HCT116 (cell line): ENCODE measurements at regions not wholly inside any gene's neighbourhood (a gene's known extent, or its start where the extent isn't known, plus 50 kb on each side); places are given as distances from the start of the nearest gene placed in this dataset.

Source experiments
- ATAC-seq: fragments of 200-7000 bp; cut with Tn5 transposase; 2 replicates; pipeline ENCODE4 v1.9.1; 2020; ENCODE audit warnings: mild to moderate bottlenecking, moderate library complexity
- BruUV-seq: library from RNA; stranded (reverse); fragments of 400-500 nt; replicated peaks from 2 replicates; lab custom pipeline; 2021; lab: Mats Ljungman, UMichigan
- CTCF ChIA-PET: fragments of 300-600 bp; sonication (Branson Sonifier 250); formaldehyde crosslinking; loops from one replicate; lab custom pipeline; 2021; ENCODE audit warnings: antibody characterized with exemption; lab: Charles Lee
- POLR2A ChIA-PET: fragments of 300-600, 350-600 bp; sonication (Branson Sonifier 250); formaldehyde crosslinking; loops from one replicate; lab custom pipeline; 2021; ENCODE audit warnings: antibody characterized with exemption; lab: Charles Lee
- RAD21 ChIA-PET, 2 experiments: fragments of 300-600 bp; sonication (Branson Sonifier 250); formaldehyde crosslinking; loops; one replicate each; lab custom pipeline; 2023; ENCODE audit warnings: low total read pairs in 2 of 2; ENCODE audit not compliant: uncharacterized antibody in 2 of 2, unreplicated experiment in 2 of 2, low non-redundant PET in 1 of 2; lab: Charles Lee
- DNase-seq: peaks from one replicate; pipeline ENCODE4 v3.0.0-alpha.2; 2010; ENCODE audit warnings: low read depth, low spot score
- H2AFZ ChIP-seq: fragments of 200-600 bp; shearing (Covaris generic), sonication (generic); 2 replicates; pipeline ENCODE4 v1.6.1; 2017; ENCODE audit warnings: low read depth, mixed run types, mixed read lengths, antibody characterized with exemption, low read length; ENCODE audit not compliant: poor library complexity, severe bottlenecking
- H3K27ac ChIP-seq: 2 replicates; pipeline ENCODE4 v1.5.1; 2012; ENCODE audit warnings: low read depth, low read length
- H3K27me3 ChIP-seq: fragments of 200-600 bp; sonication (generic); 2 replicates; pipeline ENCODE4 v1.6.1; 2016; ENCODE audit warnings: mixed run types, low read length, mixed read lengths; ENCODE audit not compliant: insufficient read depth
- H3K36me3 ChIP-seq, 2 experiments: fragments of 200-500 bp in 1 of 2; fragments of 200-600 bp in 1 of 2; sonication (Bioruptor generic) in 1 of 2; sonication (generic) in 1 of 2; 2 replicates each; pipeline versions ENCODE4 v1.5.1 to v1.6.1; 2014 to 2016; ENCODE audit warnings: low read length in 2 of 2, inconsistent platforms in 1 of 2, mixed read lengths in 1 of 2, mixed run types in 1 of 2; ENCODE audit not compliant: insufficient read depth in 2 of 2, control insufficient read depth in 1 of 2
- H3K4me1 ChIP-seq, 2 experiments: fragments of 200-600 bp in 1 of 2; sonication (generic) in 1 of 2; 2 replicates each; pipeline versions ENCODE4 v1.5.1 to v1.6.1; 2012 to 2017; ENCODE audit warnings: low read length in 2 of 2, inconsistent platforms in 1 of 2, mild to moderate bottlenecking in 1 of 2, mixed read lengths in 1 of 2, mixed run types in 1 of 2, moderate library complexity in 1 of 2; ENCODE audit not compliant: insufficient read depth in 2 of 2, control insufficient read depth in 1 of 2
- H3K4me2 ChIP-seq: fragments of 200-600 bp; sonication (generic); 2 replicates; pipeline ENCODE4 v1.6.1; 2017; ENCODE audit warnings: mixed run types, low read length, mixed read lengths
- H3K4me3 ChIP-seq, 2 experiments: fragments of 200-600 bp in 1 of 2; sonication (generic) in 1 of 2; replicated peaks in 1 of 2; 2 replicates each; pipeline ENCODE4 v1.5.1; 2011 to 2016; ENCODE audit warnings: low read length in 2 of 2, control low read depth in 1 of 2, low read depth in 1 of 2, mild to moderate bottlenecking in 1 of 2, mixed read lengths in 1 of 2, mixed run types in 1 of 2
- H3K79me2 ChIP-seq: fragments of 200-600 bp; sonication (generic); 2 replicates; pipeline ENCODE4 v1.6.1; 2017; ENCODE audit warnings: mild to moderate bottlenecking, mixed run types, low read length, moderate library complexity, mixed read lengths; ENCODE audit not compliant: insufficient read depth
- H3K9ac ChIP-seq: fragments of 200-600 bp; sonication (generic); 2 replicates; pipeline ENCODE4 v1.6.1; 2016; ENCODE audit warnings: low read length, mixed read lengths
- H3K9me2 ChIP-seq: fragments of 200-600 bp; sonication (generic), shearing (Covaris generic); 2 replicates; pipeline ENCODE4 v1.6.1; 2017; ENCODE audit warnings: mixed run types, mild to moderate bottlenecking, moderate library complexity; ENCODE audit not compliant: insufficient read depth
- H3K9me3 ChIP-seq, 2 experiments: fragments of 200-500 bp in 1 of 2; fragments of 200-600 bp in 1 of 2; sonication (Bioruptor generic) in 1 of 2; sonication (generic) in 1 of 2; 2 replicates each; pipeline ENCODE4 v1.6.1; 2014 to 2017; ENCODE audit warnings: low read length in 2 of 2, mixed read lengths in 2 of 2, inconsistent platforms in 1 of 2, low read depth in 1 of 2, mild to moderate bottlenecking in 1 of 2, mixed run types in 1 of 2, moderate library complexity in 1 of 2; ENCODE audit not compliant: control insufficient read depth in 1 of 2, insufficient read depth in 1 of 2
- H4K20me1 ChIP-seq: fragments of 200-600 bp; sonication (generic), shearing (Covaris generic); 2 replicates; pipeline ENCODE4 v1.6.1; 2017; ENCODE audit warnings: mixed run types, mild to moderate bottlenecking, moderate library complexity; ENCODE audit not compliant: insufficient read depth
- ATF3 ChIP-seq: IDR thresholded peaks from 2 replicates; pipeline ENCODE4 v1.6.1; 2012
- CBX3 ChIP-seq: IDR thresholded peaks from 2 replicates; pipeline ENCODE4 v1.6.1; 2012; ENCODE audit warnings: low read depth
- CTCF ChIP-seq, 3 experiments: fragments of 200-600 bp in 1 of 3; sonication (generic) in 1 of 3; IDR thresholded peaks in 2 of 3; conservative IDR thresholded peaks in 1 of 3; 2 replicates each; pipeline ENCODE4 v1.5.1; 2012 to 2017; ENCODE audit warnings: low read depth in 2 of 3, low read length in 2 of 3, antibody characterized with exemption in 1 of 3, borderline replicate concordance in 1 of 3, control low read depth in 1 of 3, mild to moderate bottlenecking in 1 of 3, mixed read lengths in 1 of 3, mixed run types in 1 of 3, moderate library complexity in 1 of 3; ENCODE audit not compliant: insufficient read depth in 1 of 3
- EGR1 ChIP-seq: IDR thresholded peaks from 2 replicates; pipeline ENCODE4 v1.6.1; 2012; ENCODE audit warnings: low read depth
- ELF1 ChIP-seq: IDR thresholded peaks from 2 replicates; pipeline ENCODE4 v1.6.1; 2012; ENCODE audit warnings: low read depth, borderline replicate concordance
- EZH2 ChIP-seq: fragments of 200-600 bp; sonication (generic); IDR thresholded peaks from 2 replicates; pipeline ENCODE4 v1.6.1; 2017; ENCODE audit warnings: antibody characterized with exemption, mixed run types
- EZH2phosphoT487 ChIP-seq: fragments of 200-600 bp; IDR thresholded peaks from 2 replicates; pipeline ENCODE4 v1.6.1; 2018; ENCODE audit warnings: antibody characterized with exemption, borderline replicate concordance
- REST ChIP-seq: IDR thresholded peaks from 2 replicates; pipeline ENCODE4 v1.6.1; 2012; ENCODE audit warnings: low read depth
- SIN3A ChIP-seq: IDR thresholded peaks from 2 replicates; pipeline ENCODE4 v1.6.1; 2012; ENCODE audit warnings: low read depth
- SP1 ChIP-seq: IDR thresholded peaks from 2 replicates; pipeline ENCODE4 v1.6.1; 2012; ENCODE audit warnings: low read depth
- TCF7L2 ChIP-seq: IDR thresholded peaks from 2 replicates; pipeline ENCODE4 v1.7.0; 2011; ENCODE audit warnings: borderline replicate concordance, inconsistent platforms; ENCODE audit not compliant: insufficient read depth, insufficient read length; ENCODE audit errors: extremely low read depth
- YY1 ChIP-seq: IDR thresholded peaks from 2 replicates; pipeline ENCODE4 v1.6.1; 2011; ENCODE audit warnings: low read length, low read depth, moderate library complexity, mild to moderate bottlenecking; ENCODE audit not compliant: insufficient replicate concordance; ENCODE audit errors: extremely low read depth
- ZFX ChIP-seq: fragments of 450-650 bp; IDR thresholded peaks from 2 replicates; pipeline ENCODE4 v1.6.1; 2017
- ZNF274 ChIP-seq: fragments of 200-500 bp; sonication (Bioruptor generic); IDR thresholded peaks from 2 replicates; pipeline ENCODE4 v1.6.1; 2014; ENCODE audit warnings: mild to moderate bottlenecking, low read depth, low read length, inconsistent platforms
- intact Hi-C: fragments of 100-400 bp; cut with micrococcal nuclease; formaldehyde crosslinking; loops from 2 replicates; pipeline ENCODE4 v1.10.0; 2022

GRCh38 chr9:85171163-85171562 lies 501.6 kb downstream of the NTRK2 start:
- H3K9ac ChIP-seq: no peak overlapping the region
- H2AFZ ChIP-seq: no peak overlapping the region
- H4K20me1 ChIP-seq: no peaks in the 10 kb centered on the region
- H3K27ac ChIP-seq: no peak overlapping the region
- TF ChIP-seq ATF3 (no peak), EZH2phosphoT487 (no peak), EGR1 (no peak), SIN3A (no peak)
- intact Hi-C loops: no loop called here
- no peaks in the 10 kb centered on the region for H3K79me2 ChIP-seq
- no peak overlapping the region for H3K4me3 ChIP-seq
- ATAC-seq (no peak), DNase-seq (no peak)
- H3K4me1 ChIP-seq: no peaks in the 10 kb centered on the region
- H3K9me3 ChIP-seq: 0 out of 4 replicates have a peak, but pooled peaks cover 0 to 3% of the 10 kb centered on the region in 2 experiments
- no peak overlapping the region for H3K4me2 ChIP-seq
- no peaks in the 10 kb centered on the region for H3K9me2 ChIP-seq
- ChIA-PET RAD21 (no interaction called here), POLR2A (no interaction called here), CTCF (no interaction called here)
- no peaks in the 10 kb centered on the region for H3K36me3 ChIP-seq
- H3K27me3 ChIP-seq: peaks cover 4% of the 10 kb centered on the region; the same call in 1 of the 2 replicates
- BruUV-seq: no TSS peak

GRCh38 chr9:85168412-85168811 lies 498.9 kb downstream of the NTRK2 start:
- H3K9me2 ChIP-seq: no peaks in the 10 kb centered on the region
- H3K79me2 ChIP-seq: no peaks in the 10 kb centered on the region
- H3K9me3 ChIP-seq: 0 out of 4 replicates have a peak, but pooled peaks cover 0 to 3% of the 10 kb centered on the region in 2 experiments
- POLR2A ChIA-PET: no interaction called here
- H3K4me1 ChIP-seq: no peaks in the 10 kb centered on the region
- no peaks in the 10 kb centered on the region for H4K20me1 ChIP-seq
- BruUV-seq: no TSS peak
- no peak overlapping the region for H3K9ac ChIP-seq
- intact Hi-C loops: no loop called here
- ATAC-seq: no peak
- peaks cover 4% of the 10 kb centered on the region; the same call in 1 of the 2 replicates for H3K27me3 ChIP-seq
- H3K27ac ChIP-seq: no peak overlapping the region
- CTCF ChIA-PET: no interaction called here
- no peak overlapping the region for H2AFZ ChIP-seq
- H3K4me2 ChIP-seq: no peak overlapping the region
- no peak for DNase-seq
- H3K4me3 ChIP-seq: no peak overlapping the region
- RAD21 ChIA-PET: no interaction called here
- H3K36me3 ChIP-seq: no peaks in the 10 kb centered on the region
- no peak for TF ChIP-seq TCF7L2
- no peak for TF ChIP-seq CTCF (IDR thresholded peaks at IDR 0.05 in 2 of 3, conservative IDR thresholded peaks at IDR 0.05 in 1 of 3; ENCODE audit: borderline replicate concordance in 1 of 3, insufficient read depth in 1 of 3, low read depth in 2 of 3, low read length in 2 of 3)
- TF ChIP-seq CBX3: no peak
- no peak for TF ChIP-seq ELF1
- TF ChIP-seq YY1: no peak
- TF ChIP-seq EZH2: no peak
- TF ChIP-seq ATF3: no peak
- TF ChIP-seq ZFX: no peak
- TF ChIP-seq SP1: no peak
- no peak for TF ChIP-seq ZNF274
- TF ChIP-seq REST: no peak
- TF ChIP-seq, all 23 proteins: peak for 0
